HepG2 (cell line): ENCODE measurements at regions not wholly inside any gene's neighbourhood (a gene's known extent, or its start where the extent isn't known, plus 50 kb on each side); places are given as distances from the start of the nearest gene placed in this dataset.

Experiments used
- ATAC-seq: fragments of 200-7000 bp; cut with Tn5 transposase; 3 replicates; pipeline ENCODE4 v1.9.1; 2020; ENCODE audit warnings: mild to moderate bottlenecking, moderate library complexity
- BruUV-seq: library from RNA; stranded (reverse); fragments of 400-500 nt; replicated peaks from 2 replicates; lab custom pipeline; 2021; lab: Mats Ljungman, UMichigan
- CTCF ChIA-PET: fragments of 300-600 bp; formaldehyde crosslinking; extraction: SDS; loops from one replicate; lab custom pipeline; 2021; ENCODE audit warnings: low total read pairs, inconsistent platforms, low intra/inter-chr PET ratio; lab: Yijun Ruan, JAX
- POLR2A ChIA-PET: fragments of 350-600 bp; sonication (Branson Sonifier 250); formaldehyde crosslinking; loops from one replicate; lab custom pipeline; 2020; ENCODE audit warnings: antibody characterized with exemption, inconsistent platforms; lab: Yijun Ruan, JAX
- DNase-seq: peaks from one replicate; pipeline ENCODE4 v3.0.0-alpha.2; 2015; ENCODE audit warnings: low spot score
- FAIRE-seq: peaks from 3 replicates; lab custom pipeline; 2011; peaks lifted over from hg19 to GRCh38; lab: Jason Lieb, UNC
- H2AFZ ChIP-seq: one replicate; pipeline ENCODE4 v1.6.1; 2011; ENCODE audit warnings: low read length, inconsistent platforms
- H3K27ac ChIP-seq: fragments of 300-600 bp; 3 replicates; pipeline ENCODE4 v1.8.0; 2011; ENCODE audit warnings: mixed run types, mild to moderate bottlenecking, mixed read lengths, low read length, inconsistent platforms; ENCODE audit not compliant: insufficient read depth; ENCODE audit errors: extremely low read length
- H3K27me3 ChIP-seq, 2 experiments: fragments of 200-600 bp in 1 of 2; 2 replicates in 1 of 2; 3 replicates in 1 of 2; pipeline versions ENCODE4 v1.6.0 to v1.8.0; 2011; ENCODE audit warnings: low read length in 2 of 2, mild to moderate bottlenecking in 2 of 2, moderate library complexity in 2 of 2, inconsistent platforms in 1 of 2; ENCODE audit not compliant: insufficient read depth in 2 of 2, control insufficient read depth in 1 of 2
- H3K36me3 ChIP-seq, 2 experiments: fragments of 200-600 bp in 1 of 2; replicated peaks in 1 of 2; 2 replicates in 1 of 2; 3 replicates in 1 of 2; pipeline versions ENCODE4 v1.5.1 to v1.8.0; 2011; ENCODE audit warnings: low read length in 2 of 2, inconsistent platforms in 1 of 2; ENCODE audit not compliant: insufficient read depth in 2 of 2, control insufficient read depth in 1 of 2
- H3K4me1 ChIP-seq: 2 replicates; pipeline ENCODE4 v1.5.1; 2012; ENCODE audit warnings: low read length, inconsistent platforms; ENCODE audit not compliant: insufficient read depth
- H3K4me2 ChIP-seq: 2 replicates; pipeline ENCODE4 v1.6.0; 2011; ENCODE audit warnings: low read depth, low read length, inconsistent platforms
- H3K4me3 ChIP-seq, 3 experiments: fragments of 200-600 bp in 1 of 3; sonication (generic), shearing (Covaris generic) in 1 of 3; replicated peaks in 1 of 3; 2 replicates each; pipeline ENCODE4 v1.5.1; 2011 to 2016; ENCODE audit warnings: low read length in 3 of 3, inconsistent platforms in 2 of 3, low read depth in 2 of 3, mild to moderate bottlenecking in 2 of 3, control low read depth in 1 of 3, mixed read lengths in 1 of 3; ENCODE audit not compliant: insufficient read depth in 1 of 3
- H3K79me2 ChIP-seq: one replicate; pipeline ENCODE4 v1.6.1; 2011; ENCODE audit warnings: low read length, inconsistent platforms; ENCODE audit not compliant: insufficient read depth
- H3K9ac ChIP-seq: 2 replicates; pipeline ENCODE4 v1.6.0; 2011; ENCODE audit warnings: mild to moderate bottlenecking, low read depth, low read length, inconsistent platforms; ENCODE audit not compliant: insufficient read depth
- H3K9me3 ChIP-seq: 2 replicates; pipeline ENCODE4 v1.5.1; 2012; ENCODE audit warnings: mild to moderate bottlenecking, low read length
- H4K20me1 ChIP-seq: 2 replicates; pipeline ENCODE4 v1.6.0; 2011; ENCODE audit warnings: inconsistent platforms, mild to moderate bottlenecking, low read length, moderate library complexity; ENCODE audit not compliant: insufficient read depth
- FOSL2 ChIP-seq: sonication (generic); formaldehyde crosslinking; IDR thresholded peaks from 2 replicates; pipeline ENCODE4 v1.4.0; 2020; ENCODE audit warnings: missing genetic modification reagents
- RXRB ChIP-seq: IDR thresholded peaks from 2 replicates; pipeline ENCODE4 v1.6.1; 2016; ENCODE audit warnings: borderline replicate concordance, missing genetic modification reagents, missing compliant biosample characterization
- ZBTB40 ChIP-seq, 2 experiments: fragments of 450-650 bp in 1 of 2; sonication (generic) in 1 of 2; formaldehyde crosslinking in 1 of 2; IDR thresholded peaks; 2 replicates each; pipeline versions ENCODE4 v1.6.1 to v1.8.0; 2016 to 2022; ENCODE audit warnings: antibody characterized with exemption in 1 of 2, mild to moderate bottlenecking in 1 of 2, missing genetic modification reagents in 1 of 2
- ZNF20 ChIP-seq: sonication (generic); formaldehyde crosslinking; IDR thresholded peaks from 2 replicates; pipeline ENCODE4 v1.4.0; 2020; ENCODE audit warnings: mild to moderate bottlenecking, moderate library complexity, missing genetic modification reagents
- ZNF557 ChIP-seq: sonication (generic); formaldehyde crosslinking; IDR thresholded peaks from 2 replicates; pipeline ENCODE4 v1.4.0; 2020; ENCODE audit warnings: missing genetic modification reagents
- WGBS: methylation state at CpG from one replicate; pipeline ENCODE4 v1.1.6; 2017; ENCODE audit warnings: low lambda C conversion rate; 5-methylcytosine and 5-hydroxymethylcytosine counted together
- in situ Hi-C: cut with HindIII; loops from 2 replicates; pipeline ENCODE4 v1.10.0; 2017; ENCODE audit warnings: low pct_unique_long_range_greater_than_20kb; ENCODE audit not compliant: extremely low pct_ligation_motif_present
- intact Hi-C: fragments of 100-400 bp; cut with micrococcal nuclease; formaldehyde crosslinking; loops from one replicate; pipeline ENCODE4 v1.10.0; 2022; ENCODE audit not compliant: unreplicated experiment

- CTCF ChIA-PET: no interaction called here
- no TSS peak for BruUV-seq
- no peak for TF ChIP-seq ZNF20 (CRISPR knock-in tag)
- TF ChIP-seq ZNF557: no peak
- TF ChIP-seq FOSL2 (CRISPR knock-in tag): no peak
- no peak for TF ChIP-seq RXRB (CRISPR knock-in tag)
- TF ChIP-seq ZBTB40 (IDR thresholded peaks at IDR 0.05): no peak
- TF ChIP-seq ZBTB40 (CRISPR knock-in tag; IDR thresholded peaks at IDR 0.05): no peak
- TF ChIP-seq, all 625 proteins: peak for 0
- 0% methylated on average over 1 of the region's 1 CpG for WGBS
- Histone ChIP-seq H3K4me1 (no peaks in the 10 kb centered on the region), H3K4me3 (no peak overlapping the region), H3K36me3 (no peaks in the 10 kb centered on the region), H3K27me3 (no peaks in the 10 kb centered on the region), H3K27ac (no peak overlapping the region), H4K20me1 (no peaks in the 10 kb centered on the region), H3K9me3 (no peaks in the 10 kb centered on the region), H2AFZ (no peak overlapping the region), H3K79me2 (no peaks in the 10 kb centered on the region), H3K4me2 (no peak overlapping the region), H3K9ac (no peak overlapping the region)
- FAIRE-seq (no peak), DNase-seq (no peak), ATAC-seq (no peak)
- POLR2A ChIA-PET: no interaction called here
- intact Hi-C loops (no loop called here), in situ Hi-C loops (no loop called here)
Measured at GRCh38 chr18:73514449-73514848, 633.2 kb downstream of the FBXO15 start.
